Left lung (tissue), 4 donors: ENCODE measurements at regions not wholly inside any gene's neighbourhood (a gene's known extent, or its start where the extent isn't known, plus 50 kb on each side); places are given as distances from the start of the nearest gene placed in this dataset.
A peak's percentile ranks its signal among the peaks of the same experiment; 100 is the strongest.

Experiments used
- ATAC-seq: fragments of 200-7000 bp; cut with Tn5 transposase; one replicate; pipeline ENCODE4 v1.9.1; 2020; ENCODE audit warnings: moderate library complexity
- DNase-seq, 4 donors: peaks; one replicate each; pipeline ENCODE4 v3.0.0-alpha.2; 2013 to 2020
- H3K27ac ChIP-seq, 2 donors: fragments of 200-600 bp; sonication (generic) in 1 of 2; one replicate each; pipeline versions ENCODE4 v1.5.0 to v1.8.0; 2020 to 2021
- H3K27me3 ChIP-seq, 2 donors: fragments of 200-600 bp; sonication (generic) in 1 of 2; one replicate each; pipeline versions ENCODE4 v1.5.0 to v1.8.0; 2020 to 2021
- H3K36me3 ChIP-seq, 2 donors: fragments of 200-600 bp; sonication (generic) in 1 of 2; one replicate each; pipeline versions ENCODE4 v1.5.0 to v1.8.0; 2020 to 2021
- H3K4me1 ChIP-seq, 2 donors: fragments of 200-600 bp; one replicate each; pipeline ENCODE4 v1.8.0; 2021
- H3K4me3 ChIP-seq, 2 donors: fragments of 200-600 bp; sonication (generic) in 1 of 2; one replicate each; pipeline versions ENCODE4 v1.5.0 to v1.8.0; 2020 to 2021; ENCODE audit warnings: mild to moderate bottlenecking in 1 of 2
- H3K9me3 ChIP-seq, 2 donors: fragments of 200-600 bp; sonication (generic) in 1 of 2; one replicate each; pipeline versions ENCODE4 v1.5.0 to v1.8.0; 2020 to 2021
- intact Hi-C, 2 donors: fragments of 100-400 bp; cut with DNase I; formaldehyde crosslinking; loops; one replicate each; pipeline versions ENCODE4 v1.11.2 to v1.14.2; 2022
- TF ChIP-seq, protein P1 (sequence below), 2 donors: fragments of 200-600 bp; sonication (generic) in 1 of 2; IDR thresholded peaks; one replicate each; pipeline versions ENCODE4 v1.5.0 to v1.8.0; 2021; ENCODE audit warnings: antibody characterized with exemption in 2 of 2
- donor health status: DM: no; HTN: yes; CAD: no.
- donor health status: DM: no; HTN: no; CAD: no.

GRCh38 chr7:13793926-13794325, 195.5 kb downstream of the ETV1 start:
- Histone ChIP-seq H3K4me3 (no peak overlapping the region), H3K27me3 (no peaks in the 10 kb centered on the region), H3K36me3 (no peaks in the 10 kb centered on the region), H3K27ac (no peak overlapping the region), H3K9me3 (no peaks in the 10 kb centered on the region), H3K4me1 (no peaks in the 10 kb centered on the region)
- ATAC-seq (no peak), DNase-seq (no peak)
- intact Hi-C loops, result no loop called here
- TF ChIP-seq, protein P1, sequence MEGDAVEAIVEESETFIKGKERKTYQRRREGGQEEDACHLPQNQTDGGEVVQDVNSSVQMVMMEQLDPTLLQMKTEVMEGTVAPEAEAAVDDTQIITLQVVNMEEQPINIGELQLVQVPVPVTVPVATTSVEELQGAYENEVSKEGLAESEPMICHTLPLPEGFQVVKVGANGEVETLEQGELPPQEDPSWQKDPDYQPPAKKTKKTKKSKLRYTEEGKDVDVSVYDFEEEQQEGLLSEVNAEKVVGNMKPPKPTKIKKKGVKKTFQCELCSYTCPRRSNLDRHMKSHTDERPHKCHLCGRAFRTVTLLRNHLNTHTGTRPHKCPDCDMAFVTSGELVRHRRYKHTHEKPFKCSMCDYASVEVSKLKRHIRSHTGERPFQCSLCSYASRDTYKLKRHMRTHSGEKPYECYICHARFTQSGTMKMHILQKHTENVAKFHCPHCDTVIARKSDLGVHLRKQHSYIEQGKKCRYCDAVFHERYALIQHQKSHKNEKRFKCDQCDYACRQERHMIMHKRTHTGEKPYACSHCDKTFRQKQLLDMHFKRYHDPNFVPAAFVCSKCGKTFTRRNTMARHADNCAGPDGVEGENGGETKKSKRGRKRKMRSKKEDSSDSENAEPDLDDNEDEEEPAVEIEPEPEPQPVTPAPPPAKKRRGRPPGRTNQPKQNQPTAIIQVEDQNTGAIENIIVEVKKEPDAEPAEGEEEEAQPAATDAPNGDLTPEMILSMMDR (IDR thresholded peaks at IDR 0.05), result no peak

GRCh38 chr7:13794581-13794980, 194.9 kb downstream of the ETV1 start:
- intact Hi-C loops, result no loop called here
- no peaks in the 10 kb centered on the region for H3K36me3 ChIP-seq

DNA sequence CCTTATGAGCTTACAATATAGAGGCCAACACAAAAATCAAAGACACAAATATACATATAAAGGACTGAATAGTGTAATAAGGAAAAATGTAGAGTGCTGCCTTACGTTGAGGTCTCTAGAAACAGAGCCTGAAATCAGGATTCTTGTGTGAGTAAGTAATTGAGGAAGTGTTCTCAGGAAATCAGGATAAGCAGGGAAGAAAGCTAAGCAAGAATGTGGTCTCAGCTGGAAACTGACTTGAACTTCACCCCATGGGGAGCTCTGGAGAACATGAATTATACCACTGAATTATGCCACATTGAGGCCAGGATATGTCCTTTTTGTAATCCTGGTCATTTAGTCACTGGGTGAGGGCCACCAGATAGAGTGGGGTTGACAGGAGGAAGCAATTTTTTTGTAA, 191.9 kb downstream of the ETV1 start:
- Histone ChIP-seq H3K9me3 (no peaks in the 10 kb centered on the region), H3K27ac (no peak overlapping the region), H3K27me3 (no peaks in the 10 kb centered on the region), H3K4me1 (no peaks in the 10 kb centered on the region), H3K36me3 (no peaks in the 10 kb centered on the region), H3K4me3 (no peak overlapping the region)
- ATAC-seq (no peak), DNase-seq (no peak)
- intact Hi-C loops, result no loop called here
- TF ChIP-seq, protein P1 (IDR thresholded peaks at IDR 0.05), result no peak

More at GRCh38 chr7:13794581-13794980, 194.9 kb downstream of the ETV1 start:
- Histone ChIP-seq H3K27ac (no peak overlapping the region), H3K4me1 (no peaks in the 10 kb centered on the region), H3K27me3 (no peaks in the 10 kb centered on the region), H3K9me3 (no peaks in the 10 kb centered on the region), H3K4me3 (no peak overlapping the region)
- DNase-seq (no peak), ATAC-seq (no peak)
- TF ChIP-seq, protein P1 (IDR thresholded peaks at IDR 0.05), result no peak

- peak; percentile 54 for ATAC-seq
- TF ChIP-seq, protein P1 (IDR thresholded peaks at IDR 0.05), result no peak
- Histone ChIP-seq H3K4me3 (no peak overlapping the region), H3K4me1 (no peaks in the 10 kb centered on the region), H3K36me3 (no peaks in the 10 kb centered on the region), H3K27ac (no peak overlapping the region), H3K9me3 (no peaks in the 10 kb centered on the region), H3K27me3 (no peaks in the 10 kb centered on the region)
- DNase-seq, result no peak
- intact Hi-C loops, result no loop called here
These were observed 188.6 kb downstream of the ETV1 start for GRCh38 chr7:13800694-13801448.

DNA sequence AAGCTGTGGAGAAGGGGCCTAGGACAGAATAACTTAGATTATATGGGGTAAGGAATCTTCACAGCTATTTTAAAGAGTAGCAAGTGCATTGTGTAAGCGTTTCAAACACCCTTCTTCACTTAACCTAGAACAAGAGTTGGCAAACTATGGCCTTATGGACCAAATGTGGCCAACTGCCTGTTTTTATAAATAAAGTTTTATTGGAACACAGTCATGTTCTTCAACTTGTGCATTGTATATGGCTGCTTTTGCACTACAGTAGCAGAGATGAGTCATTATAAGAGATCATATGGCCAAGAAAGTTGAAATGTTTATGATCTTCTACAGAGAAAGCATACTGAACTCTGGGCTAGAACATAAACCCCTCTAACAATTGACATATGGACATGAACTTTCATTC, 187.8 kb downstream of the ETV1 start:
- Histone ChIP-seq H3K27ac (no peak overlapping the region), H3K36me3 (no peaks in the 10 kb centered on the region), H3K4me3 (no peak overlapping the region), H3K4me1 (no peaks in the 10 kb centered on the region), H3K9me3 (no peaks in the 10 kb centered on the region), H3K27me3 (no peaks in the 10 kb centered on the region)
- intact Hi-C loops, result no loop called here
- TF ChIP-seq, protein P1 (IDR thresholded peaks at IDR 0.05), result no peak
- DNase-seq (no peak), ATAC-seq (no peak)
